ENCODE measurements at regions not wholly inside any gene's neighbourhood (a gene's known extent, or its start where the extent isn't known, plus 50 kb on each side); places are given as distances from the start of the nearest gene placed in this dataset.
"Not testable (repeated sequence)": the region's sequence is repeated elsewhere in the genome, so short reads cannot be mapped to it uniquely, and the experiment has no call there.

- H3K27ac Mint-ChIP-seq (ENCODE audit: unreplicated experiment): no peak overlapping the region
- H3K27me3 Mint-ChIP-seq (ENCODE audit: low read depth): peaks cover 20% of the 10 kb centered on the region
- H3K36me3 Mint-ChIP-seq (ENCODE audit: low read depth): no peaks in the 10 kb centered on the region
- H3K4me1 Mint-ChIP-seq (ENCODE audit: low read depth): no peaks in the 10 kb centered on the region
- no peak for DNase-seq (ENCODE audit: low spot score)
- no peak overlapping the region for H3K4me3 Mint-ChIP-seq (ENCODE audit: unreplicated experiment)
- no peak for TF ChIP-seq CTCF (IDR thresholded peaks at IDR 0.05)
- no peaks in the 10 kb centered on the region for H3K9me3 Mint-ChIP-seq (ENCODE audit: low read depth)
Observed at GRCh38 chr9:104374711-104375110, 129.4 kb upstream of the OR13F1 start.

- H3K9me3 Mint-ChIP-seq (ENCODE audit: low read depth): no peaks in the 10 kb centered on the region
- no peak for DNase-seq (ENCODE audit: low spot score)
- peaks cover 18% of the 10 kb centered on the region for H3K27me3 Mint-ChIP-seq (ENCODE audit: low read depth)
- no peak overlapping the region for H3K4me3 Mint-ChIP-seq (ENCODE audit: unreplicated experiment)
- H3K27ac Mint-ChIP-seq (ENCODE audit: unreplicated experiment): no peak overlapping the region
- H3K36me3 Mint-ChIP-seq (ENCODE audit: low read depth): no peaks in the 10 kb centered on the region
- TF ChIP-seq CTCF (IDR thresholded peaks at IDR 0.05): no peak
- no peaks in the 10 kb centered on the region for H3K4me1 Mint-ChIP-seq (ENCODE audit: low read depth)
Observed at GRCh38 chr9:104386013-104386412, 118.0 kb upstream of the OR13F1 start.

- peaks cover 18% of the 10 kb centered on the region for H3K27me3 Mint-ChIP-seq (ENCODE audit: low read depth)
- H3K36me3 Mint-ChIP-seq (ENCODE audit: low read depth): no peaks in the 10 kb centered on the region
- no peak for DNase-seq (ENCODE audit: low spot score)
- H3K27ac Mint-ChIP-seq (ENCODE audit: unreplicated experiment): no peak overlapping the region
- TF ChIP-seq CTCF (IDR thresholded peaks at IDR 0.05): peak; percentile 85
- no peaks in the 10 kb centered on the region for H3K9me3 Mint-ChIP-seq (ENCODE audit: low read depth)
- H3K4me3 Mint-ChIP-seq (ENCODE audit: unreplicated experiment): no peak overlapping the region
- no peaks in the 10 kb centered on the region for H3K4me1 Mint-ChIP-seq (ENCODE audit: low read depth)
Observed at GRCh38 chr9:104386425-104387069, 117.5 kb upstream of the OR13F1 start.

- no peak overlapping the region for H3K27ac Mint-ChIP-seq (ENCODE audit: unreplicated experiment)
- DNase-seq (ENCODE audit: low spot score): no peak
- H3K9me3 Mint-ChIP-seq (ENCODE audit: low read depth): no peaks in the 10 kb centered on the region
- H3K4me3 Mint-ChIP-seq (ENCODE audit: unreplicated experiment): no peak overlapping the region
- TF ChIP-seq CTCF (IDR thresholded peaks at IDR 0.05): no peak
- H3K36me3 Mint-ChIP-seq (ENCODE audit: low read depth): no peaks in the 10 kb centered on the region
- H3K27me3 Mint-ChIP-seq (ENCODE audit: low read depth): peaks cover 19% of the 10 kb centered on the region
- no peaks in the 10 kb centered on the region for H3K4me1 Mint-ChIP-seq (ENCODE audit: low read depth)
Observed at GRCh38 chr9:104388071-104388470, 116.0 kb upstream of the OR13F1 start.

GRCh38 chr9:104389341-104389740 lies 114.7 kb upstream of the OR13F1 start:
- H3K27me3 Mint-ChIP-seq (ENCODE audit: low read depth): peaks cover 10% of the 10 kb centered on the region
- no peak overlapping the region for H3K27ac Mint-ChIP-seq (ENCODE audit: unreplicated experiment)
- TF ChIP-seq CTCF (IDR thresholded peaks at IDR 0.05): no peak
- H3K36me3 Mint-ChIP-seq (ENCODE audit: low read depth): no peaks in the 10 kb centered on the region
- H3K9me3 Mint-ChIP-seq (ENCODE audit: low read depth): peaks cover 1% of the 10 kb centered on the region
- no peak for DNase-seq (ENCODE audit: low spot score)
- H3K4me3 Mint-ChIP-seq (ENCODE audit: unreplicated experiment): no peak overlapping the region
- no peaks in the 10 kb centered on the region for H3K4me1 Mint-ChIP-seq (ENCODE audit: low read depth)

GRCh38 chr9:104394901-104395300 lies 109.2 kb upstream of the OR13F1 start:
- H3K36me3 Mint-ChIP-seq (ENCODE audit: low read depth); H3K4me3 Mint-ChIP-seq (ENCODE audit: unreplicated experiment); H3K9me3 Mint-ChIP-seq (ENCODE audit: low read depth); H3K27me3 Mint-ChIP-seq (ENCODE audit: low read depth); DNase-seq (ENCODE audit: low spot score); H3K4me1 Mint-ChIP-seq (ENCODE audit: low read depth); H3K27ac Mint-ChIP-seq (ENCODE audit: unreplicated experiment): not testable (repeated sequence)

Measured in chondrocyte (in vitro differentiated cells).